ENCODE measurements at regions not wholly inside any gene's neighbourhood (a gene's known extent, or its start where the extent isn't known, plus 50 kb on each side); places are given as distances from the start of the nearest gene placed in this dataset.
"Not testable (repeated sequence)": the region's sequence is repeated elsewhere in the genome, so short reads cannot be mapped to it uniquely, and the experiment has no call there.

GRCh38 chr13:104608331-104608730 is 1542.1 kb upstream of the SLC10A2 start:
- no peak for DNase-seq (ENCODE audit: low spot score)
- Histone ChIP-seq H3K4me3 (no peak overlapping the region), H3K27me3 (ENCODE audit: insufficient read depth) (no peaks in the 10 kb centered on the region), H3K9me2 (ENCODE audit: insufficient read depth) (no peaks in the 10 kb centered on the region), H3K36me3 (ENCODE audit: insufficient read depth) (no peaks in the 10 kb centered on the region; the same call in 1 of the 2 replicates), H3K4me2 (no peak overlapping the region), H3F3A (replicated peaks; ENCODE audit: low read depth) (no peaks in the 10 kb centered on the region), H3K4me1 (ENCODE audit: insufficient read depth) (no peaks in the 10 kb centered on the region), H2AFZ (no peak overlapping the region), H3K27ac (ENCODE audit: low read depth) (no peak overlapping the region), H4K20me1 (replicated peaks; ENCODE audit: insufficient read depth) (no peaks in the 10 kb centered on the region), H3K79me2 (replicated peaks; ENCODE audit: insufficient read depth) (no peaks in the 10 kb centered on the region)
- peaks cover 3% of the 10 kb centered on the region for H3K27me3 Mint-ChIP-seq (ENCODE audit: insufficient read depth, low read depth, poor library complexity)
- peaks cover 4% of the 10 kb centered on the region; the same call in 2 of the 3 replicates for H3K4me1 Mint-ChIP-seq
- ATAC-seq, result no peak
- H3K27ac Mint-ChIP-seq, result no peak overlapping the region
- H3K4me3 Mint-ChIP-seq, result no peak overlapping the region
- TF ChIP-seq ZNF114 (CRISPR knock-in tag; IDR thresholded peaks at IDR 0.05) (no peak), JUNB (IDR thresholded peaks at IDR 0.05; ENCODE audit: unreplicated experiment) (no peak), POLR2AphosphoS5 (IDR thresholded peaks at IDR 0.05; ENCODE audit: low read depth) (no peak), ZNF331 (CRISPR knock-in tag; IDR thresholded peaks at IDR 0.05; ENCODE audit: low read depth) (no peak)
- H3K9me3 Mint-ChIP-seq, result peaks cover 9% of the 10 kb centered on the region; the same call in 2 of the 3 replicates
- H3K36me3 Mint-ChIP-seq (ENCODE audit: low read depth), result peaks cover 7% of the 10 kb centered on the region; the same call in 2 of the 3 replicates

GRCh38 chr13:104605435-104605834 is 1539.2 kb upstream of the SLC10A2 start:
- not testable (repeated sequence) for ATAC-seq; H3K4me3 ChIP-seq; H3K36me3 ChIP-seq (ENCODE audit: insufficient read depth); H3K9me2 ChIP-seq (ENCODE audit: insufficient read depth); H3K27me3 ChIP-seq (ENCODE audit: insufficient read depth); H3K4me1 Mint-ChIP-seq; H3K27ac ChIP-seq (ENCODE audit: low read depth); H3K4me2 ChIP-seq; H3K79me2 ChIP-seq (replicated peaks; ENCODE audit: insufficient read depth); H3K4me3 Mint-ChIP-seq; H3K4me1 ChIP-seq (ENCODE audit: insufficient read depth); H3K27me3 Mint-ChIP-seq (ENCODE audit: insufficient read depth, low read depth, poor library complexity); H3K36me3 Mint-ChIP-seq (ENCODE audit: low read depth); DNase-seq (ENCODE audit: low spot score); H4K20me1 ChIP-seq (replicated peaks; ENCODE audit: insufficient read depth); H3F3A ChIP-seq (replicated peaks; ENCODE audit: low read depth); H3K9me3 Mint-ChIP-seq; H3K27ac Mint-ChIP-seq; H2AFZ ChIP-seq

GRCh38 chr13:104597546-104598180 is 1531.4 kb upstream of the SLC10A2 start:
- H3K4me3 ChIP-seq, result no peak overlapping the region
- no peaks in the 10 kb centered on the region for H3K36me3 Mint-ChIP-seq (ENCODE audit: low read depth)
- H3K27ac ChIP-seq (ENCODE audit: low read depth), result no peak overlapping the region
- H3F3A ChIP-seq (replicated peaks; ENCODE audit: low read depth), result no peaks in the 10 kb centered on the region
- H2AFZ ChIP-seq, result peak overlapping the region; percentile 80; the same call in 1 of the 2 replicates
- no peak overlapping the region for H3K4me3 Mint-ChIP-seq
- no peaks in the 10 kb centered on the region for H3K9me2 ChIP-seq (ENCODE audit: insufficient read depth)
- no peak overlapping the region for H3K27ac Mint-ChIP-seq
- no peaks in the 10 kb centered on the region for H3K36me3 ChIP-seq (ENCODE audit: insufficient read depth)
- no peak overlapping the region for H3K4me2 ChIP-seq
- H3K4me1 Mint-ChIP-seq, result peaks cover 4% of the 10 kb centered on the region
- no peaks in the 10 kb centered on the region for H3K9me3 Mint-ChIP-seq
- no peaks in the 10 kb centered on the region for H3K79me2 ChIP-seq (replicated peaks; ENCODE audit: insufficient read depth)
- no peaks in the 10 kb centered on the region for H3K4me1 ChIP-seq (ENCODE audit: insufficient read depth)
- H3K27me3 ChIP-seq (ENCODE audit: insufficient read depth), result no peaks in the 10 kb centered on the region
- no peaks in the 10 kb centered on the region for H4K20me1 ChIP-seq (replicated peaks; ENCODE audit: insufficient read depth)
- H3K27me3 Mint-ChIP-seq (ENCODE audit: insufficient read depth, low read depth, poor library complexity), result no peaks in the 10 kb centered on the region
- no peak for DNase-seq (ENCODE audit: low spot score)
- no peak for ATAC-seq
- TF ChIP-seq CREB1 (CRISPR knock-in tag; IDR thresholded peaks at IDR 0.05; ENCODE audit: low read depth) (no peak), ZNF114 (CRISPR knock-in tag; IDR thresholded peaks at IDR 0.05) (no peak), REST (IDR thresholded peaks at IDR 0.05; ENCODE audit: unreplicated experiment) (no peak), ZNF462 (CRISPR knock-in tag; IDR thresholded peaks at IDR 0.05) (no peak), ZNF331 (CRISPR knock-in tag; IDR thresholded peaks at IDR 0.05; ENCODE audit: low read depth) (no peak)

Measured in GM23338 (cell line).